Peyer's patch (tissue), 4 donors: ENCODE measurements at regions not wholly inside any gene's neighbourhood (a gene's known extent, or its start where the extent isn't known, plus 50 kb on each side); places are given as distances from the start of the nearest gene placed in this dataset.

Source experiments
- POLR2A ChIP-seq, 2 donors: fragments of 450-650 bp; IDR thresholded peaks; one replicate each; pipeline ENCODE4 v1.5.1; 2017; ENCODE audit warnings: antibody characterized with exemption in 2 of 2, mild to moderate bottlenecking in 2 of 2, moderate library complexity in 2 of 2
- TF ChIP-seq, protein P1 (sequence below), 6 experiments: fragments of 450-650 bp in 4 of 6; fragments of 200-600 bp in 2 of 6; sonication (generic) in 1 of 6; IDR thresholded peaks; one replicate each; pipeline ENCODE4 v1.5.1; 2017 to 2019; ENCODE audit warnings: antibody characterized with exemption in 6 of 6, mild to moderate bottlenecking in 3 of 6, moderate library complexity in 1 of 6

GRCh38 chr2:219857751-219858150, 230.3 kb downstream of the SLC4A3 start:
- TF ChIP-seq, protein P1, sequence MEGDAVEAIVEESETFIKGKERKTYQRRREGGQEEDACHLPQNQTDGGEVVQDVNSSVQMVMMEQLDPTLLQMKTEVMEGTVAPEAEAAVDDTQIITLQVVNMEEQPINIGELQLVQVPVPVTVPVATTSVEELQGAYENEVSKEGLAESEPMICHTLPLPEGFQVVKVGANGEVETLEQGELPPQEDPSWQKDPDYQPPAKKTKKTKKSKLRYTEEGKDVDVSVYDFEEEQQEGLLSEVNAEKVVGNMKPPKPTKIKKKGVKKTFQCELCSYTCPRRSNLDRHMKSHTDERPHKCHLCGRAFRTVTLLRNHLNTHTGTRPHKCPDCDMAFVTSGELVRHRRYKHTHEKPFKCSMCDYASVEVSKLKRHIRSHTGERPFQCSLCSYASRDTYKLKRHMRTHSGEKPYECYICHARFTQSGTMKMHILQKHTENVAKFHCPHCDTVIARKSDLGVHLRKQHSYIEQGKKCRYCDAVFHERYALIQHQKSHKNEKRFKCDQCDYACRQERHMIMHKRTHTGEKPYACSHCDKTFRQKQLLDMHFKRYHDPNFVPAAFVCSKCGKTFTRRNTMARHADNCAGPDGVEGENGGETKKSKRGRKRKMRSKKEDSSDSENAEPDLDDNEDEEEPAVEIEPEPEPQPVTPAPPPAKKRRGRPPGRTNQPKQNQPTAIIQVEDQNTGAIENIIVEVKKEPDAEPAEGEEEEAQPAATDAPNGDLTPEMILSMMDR (IDR thresholded peaks at IDR 0.05): no peak
- no peak for TF ChIP-seq POLR2A (IDR thresholded peaks at IDR 0.05)
